B cell (primary cell): ENCODE measurements at regions not wholly inside any gene's neighbourhood (a gene's known extent, or its start where the extent isn't known, plus 50 kb on each side); places are given as distances from the start of the nearest gene placed in this dataset.

Experiments
- ATAC-seq: fragments of 200-7000 bp; cut with Tn5 transposase; one replicate; pipeline ENCODE4 v1.10.0; 2021; ENCODE audit warnings: low read depth, mild to moderate bottlenecking, moderate number of reproducible peaks, moderate library complexity
- CTCF ChIA-PET: fragments of 350-600 bp; sonication (Branson Sonifier 250); formaldehyde crosslinking; loops from one replicate; lab custom pipeline; 2021; ENCODE audit warnings: antibody characterized with exemption, inconsistent platforms; lab: Charles Lee
- POLR2A ChIA-PET: fragments of 350-600 bp; sonication (Branson Sonifier 250); formaldehyde crosslinking; loops from one replicate; lab custom pipeline; 2021; ENCODE audit warnings: antibody characterized with exemption; lab: Charles Lee
- DNase-seq: peaks from one replicate; pipeline ENCODE4 v3.0.0; 2013
- H2AFZ ChIP-seq: 2 replicates; pipeline ENCODE4 v1.6.1; 2012; ENCODE audit warnings: mild to moderate bottlenecking, low read depth, low read length; ENCODE audit not compliant: insufficient read depth, poor library complexity, severe bottlenecking
- H3K27ac ChIP-seq, 2 donors: 1 replicate in 1 of 2; 2 replicates in 1 of 2; pipeline ENCODE4 v1.5.1; 2012 to 2013; ENCODE audit warnings: low read length in 2 of 2, mild to moderate bottlenecking in 2 of 2, moderate library complexity in 1 of 2
- H3K27me3 ChIP-seq, 4 experiments: fragments of 200-600 bp in 1 of 4; sonication (generic) in 1 of 4; replicated peaks in 1 of 4; 1 replicate in 2 of 4; 2 replicates in 2 of 4; pipeline versions ENCODE4 v1.6.1 to v1.7.0; 2013 to 2016; ENCODE audit warnings: low read length in 3 of 4, mild to moderate bottlenecking in 2 of 4, mixed read lengths in 1 of 4, moderate library complexity in 1 of 4; ENCODE audit not compliant: insufficient read depth in 4 of 4, control insufficient read depth in 3 of 4; ENCODE audit errors: control extremely low read depth in 1 of 4
- H3K36me3 ChIP-seq, 2 experiments: replicated peaks in 1 of 2; 1 replicate in 1 of 2; 2 replicates in 1 of 2; pipeline versions ENCODE4 v1.6.1 to v1.7.1; 2013; ENCODE audit warnings: low read length in 1 of 2; ENCODE audit not compliant: insufficient read depth in 2 of 2, control insufficient read depth in 1 of 2; ENCODE audit errors: control extremely low read depth in 1 of 2, extremely low read depth in 1 of 2
- H3K4me1 ChIP-seq, 2 donors: fragments of 200-600 bp in 1 of 2; sonication (generic) in 1 of 2; 1 replicate in 1 of 2; 2 replicates in 1 of 2; pipeline versions ENCODE4 v1.5.1 to v1.6.1; 2013 to 2017; ENCODE audit warnings: low read length in 2 of 2; ENCODE audit not compliant: control insufficient read depth in 2 of 2, insufficient read depth in 2 of 2
- H3K4me2 ChIP-seq: replicated peaks from 2 replicates; pipeline ENCODE3; 2012; ENCODE audit warnings: mild to moderate bottlenecking, low read depth, low read length; ENCODE audit not compliant: poor library complexity, severe bottlenecking
- H3K4me3 ChIP-seq, 5 experiments: fragments of 200-600 bp in 1 of 5; sonication (generic) in 1 of 5; 1 replicate in 3 of 5; 2 replicates in 2 of 5; pipeline versions ENCODE4 v1.5.1 to v1.7.0; 2011 to 2016; ENCODE audit warnings: low read length in 4 of 5, mild to moderate bottlenecking in 4 of 5, low read depth in 2 of 5, control low read depth in 1 of 5, moderate library complexity in 1 of 5; ENCODE audit not compliant: insufficient read depth in 1 of 5; ENCODE audit errors: control extremely low read depth in 1 of 5, extremely low read depth in 1 of 5
- H3K79me2 ChIP-seq: fragments of 200-600 bp; sonication (generic); one replicate; pipeline ENCODE4 v1.6.0; 2016; ENCODE audit warnings: low read length; ENCODE audit not compliant: control insufficient read depth, insufficient read depth
- H3K9ac ChIP-seq: fragments of 200-600 bp; sonication (generic); 2 replicates; pipeline ENCODE4 v1.6.1; 2017; ENCODE audit warnings: mild to moderate bottlenecking, low read length, moderate library complexity
- H3K9me3 ChIP-seq, 3 donors: one replicate each; pipeline versions ENCODE4 v1.6.1 to v1.7.1; 2013; ENCODE audit warnings: low read length in 2 of 3; ENCODE audit not compliant: control insufficient read depth in 2 of 3, insufficient read depth in 1 of 3; ENCODE audit errors: control extremely low read depth in 1 of 3
- H4K20me1 ChIP-seq: 2 replicates; pipeline ENCODE4 v1.6.0; 2012; ENCODE audit warnings: mild to moderate bottlenecking, low read length; ENCODE audit not compliant: insufficient read depth, control insufficient read depth, poor library complexity, severe bottlenecking
- H3K27ac Mint-ChIP-seq: one replicate; pipeline ENCODE4 v1.8.0; 2021; ENCODE audit warnings: mixed read lengths
- H3K27me3 Mint-ChIP-seq: one replicate; pipeline ENCODE4 v1.8.0; 2021; ENCODE audit warnings: mixed read lengths
- H3K4me1 Mint-ChIP-seq: one replicate; pipeline ENCODE4 v1.8.0; 2021; ENCODE audit warnings: mixed read lengths
- H3K4me3 Mint-ChIP-seq: one replicate; pipeline ENCODE4 v1.8.0; 2021; ENCODE audit warnings: mixed read lengths
- H3K9me3 Mint-ChIP-seq: one replicate; pipeline ENCODE4 v1.8.0; 2022; ENCODE audit warnings: mixed read lengths; ENCODE audit not compliant: insufficient read depth
- CTCF ChIP-seq: fragments of 200-600 bp; IDR thresholded peaks from one replicate; pipeline ENCODE4 v1.8.0; 2022; ENCODE audit warnings: antibody characterized with exemption, mild to moderate bottlenecking
- EZH2 ChIP-seq: IDR thresholded peaks from 2 replicates; pipeline ENCODE4 v1.6.1; 2012; ENCODE audit warnings: borderline replicate concordance, low read depth, mild to moderate bottlenecking, moderate library complexity, low read length; ENCODE audit not compliant: insufficient read depth, poor library complexity, severe bottlenecking
- WGBS: methylation state at CpG from one replicate; pipeline ENCODE4 v1.1.5; 2013; ENCODE audit warnings: missing lambda C conversion rate; ENCODE audit not compliant: insufficient coverage; 5-methylcytosine and 5-hydroxymethylcytosine counted together
- intact Hi-C: fragments of 100-400 bp; cut with micrococcal nuclease; formaldehyde crosslinking; loops from one replicate; pipeline ENCODE4 v1.10.0; 2022

- peaks cover 0 to 3% (median 1%) of the 10 kb centered on the region in 3 donors for H3K9me3 ChIP-seq
- intact Hi-C loops, result no loop called here
- no peak overlapping the region for H3K4me3 ChIP-seq
- H3K27me3 Mint-ChIP-seq, result no peaks in the 10 kb centered on the region
- ATAC-seq, result no peak
- H3K4me3 Mint-ChIP-seq, result no peak overlapping the region
- H3K27ac Mint-ChIP-seq, result no peak overlapping the region
- ChIA-PET POLR2A (no interaction called here), CTCF (no interaction called here)
- no peaks in the 10 kb centered on the region for H4K20me1 ChIP-seq
- no peaks in the 10 kb centered on the region for H3K4me1 ChIP-seq
- peaks cover 6% of the 10 kb centered on the region for H3K9me3 Mint-ChIP-seq
- no peaks in the 10 kb centered on the region for H3K36me3 ChIP-seq
- no peak for DNase-seq
- no peak overlapping the region for H3K9ac ChIP-seq
- no peaks in the 10 kb centered on the region for H3K4me1 Mint-ChIP-seq
- WGBS, result no CpG with 5 or more reads among the region's 2 CpGs
- H3K27me3 ChIP-seq, result no peaks in the 10 kb centered on the region
- H3K27ac ChIP-seq, result no peak overlapping the region
- TF ChIP-seq EZH2 (no peak), CTCF (no peak)
- no peak overlapping the region for H3K4me2 ChIP-seq
- H3K79me2 ChIP-seq, result no peaks in the 10 kb centered on the region
- no peak overlapping the region for H2AFZ ChIP-seq
Measured at GRCh38 chr12:43029971-43030370, 440.4 kb upstream of the PRICKLE1 start.

- H3K79me2 ChIP-seq, result no peaks in the 10 kb centered on the region
- intact Hi-C loops, result no loop called here
Measured at GRCh38 chr12:43028826-43029225, 439.3 kb upstream of the PRICKLE1 start.

More at GRCh38 chr12:43028826-43029225, 439.3 kb upstream of the PRICKLE1 start:
- no peak overlapping the region for H3K27ac Mint-ChIP-seq
- ATAC-seq, result no peak
- Histone ChIP-seq H3K4me1 (no peaks in the 10 kb centered on the region), H3K4me2 (no peak overlapping the region), H3K9ac (no peak overlapping the region), H4K20me1 (no peaks in the 10 kb centered on the region), H3K27me3 (no peaks in the 10 kb centered on the region), H3K9me3 (peaks cover 0 to 3% (median 1%) of the 10 kb centered on the region in 3 donors), H2AFZ (no peak overlapping the region), H3K36me3 (no peaks in the 10 kb centered on the region), H3K27ac (no peak overlapping the region), H3K4me3 (no peak overlapping the region)
- ChIA-PET CTCF (no interaction called here), POLR2A (no interaction called here)
- WGBS, result 72% methylated on average over 3 of the region's 3 CpGs
- H3K4me3 Mint-ChIP-seq, result no peak overlapping the region
- no peaks in the 10 kb centered on the region for H3K27me3 Mint-ChIP-seq
- no peaks in the 10 kb centered on the region for H3K4me1 Mint-ChIP-seq
- no peak for TF ChIP-seq CTCF
- TF ChIP-seq EZH2, result no peak
- no peak for DNase-seq
- peaks cover 6% of the 10 kb centered on the region for H3K9me3 Mint-ChIP-seq
